ENCODE measurements at regions not wholly inside any gene's neighbourhood (a gene's known extent, or its start where the extent isn't known, plus 50 kb on each side); places are given as distances from the start of the nearest gene placed in this dataset.

DNA sequence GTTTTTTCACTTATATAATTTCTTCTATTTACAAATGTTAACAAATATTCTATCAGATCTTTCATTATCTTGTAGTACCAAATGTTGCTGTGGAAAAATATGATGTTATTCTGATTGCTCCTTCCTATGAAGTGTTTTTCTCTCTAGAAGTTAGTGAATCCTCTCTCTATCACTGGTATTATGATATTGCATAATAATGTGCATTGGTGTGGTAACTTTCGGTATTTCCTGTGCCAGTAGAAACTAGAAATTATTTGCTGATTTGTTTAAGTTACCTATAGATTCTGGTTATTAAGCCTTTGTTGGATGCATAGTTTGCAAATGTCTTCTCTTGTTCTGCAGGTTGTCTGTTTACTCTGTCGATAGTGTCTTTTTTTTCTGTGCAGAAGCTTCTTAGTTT lies 342.5 kb downstream of the CENPW start:
- Histone ChIP-seq H2AFZ (ENCODE audit: low read length) (no peak overlapping the region), H3K36me3 (ENCODE audit: insufficient read depth, low read length) (no peaks in the 10 kb centered on the region), H3K79me2 (ENCODE audit: insufficient read depth, low read length) (no peaks in the 10 kb centered on the region), H3K4me3 (ENCODE audit: insufficient read depth, low read length) (no peak overlapping the region), H3K4me2 (ENCODE audit: insufficient read depth, low read length) (no peak overlapping the region), H3K27ac (ENCODE audit: low read depth, low read length) (no peak overlapping the region), H3K9me3 (ENCODE audit: low read depth, low read length) (no peaks in the 10 kb centered on the region), H4K20me1 (ENCODE audit: insufficient read depth, low read length) (no peaks in the 10 kb centered on the region), H3K27me3 (ENCODE audit: insufficient read depth, low read length) (no peaks in the 10 kb centered on the region), H3K4me1 (ENCODE audit: insufficient read depth, low read length) (no peaks in the 10 kb centered on the region)
- DNase-seq (ENCODE audit: insufficient read length, low spot score, missing footprints), result peak; percentile 5
- TF ChIP-seq, protein P1, sequence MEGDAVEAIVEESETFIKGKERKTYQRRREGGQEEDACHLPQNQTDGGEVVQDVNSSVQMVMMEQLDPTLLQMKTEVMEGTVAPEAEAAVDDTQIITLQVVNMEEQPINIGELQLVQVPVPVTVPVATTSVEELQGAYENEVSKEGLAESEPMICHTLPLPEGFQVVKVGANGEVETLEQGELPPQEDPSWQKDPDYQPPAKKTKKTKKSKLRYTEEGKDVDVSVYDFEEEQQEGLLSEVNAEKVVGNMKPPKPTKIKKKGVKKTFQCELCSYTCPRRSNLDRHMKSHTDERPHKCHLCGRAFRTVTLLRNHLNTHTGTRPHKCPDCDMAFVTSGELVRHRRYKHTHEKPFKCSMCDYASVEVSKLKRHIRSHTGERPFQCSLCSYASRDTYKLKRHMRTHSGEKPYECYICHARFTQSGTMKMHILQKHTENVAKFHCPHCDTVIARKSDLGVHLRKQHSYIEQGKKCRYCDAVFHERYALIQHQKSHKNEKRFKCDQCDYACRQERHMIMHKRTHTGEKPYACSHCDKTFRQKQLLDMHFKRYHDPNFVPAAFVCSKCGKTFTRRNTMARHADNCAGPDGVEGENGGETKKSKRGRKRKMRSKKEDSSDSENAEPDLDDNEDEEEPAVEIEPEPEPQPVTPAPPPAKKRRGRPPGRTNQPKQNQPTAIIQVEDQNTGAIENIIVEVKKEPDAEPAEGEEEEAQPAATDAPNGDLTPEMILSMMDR (IDR thresholded peaks at IDR 0.05; ENCODE audit: extremely low read depth, low read depth, low read length), result no peak

- H3K27ac ChIP-seq (ENCODE audit: low read depth, low read length), result no peak overlapping the region
- H3K4me3 ChIP-seq (ENCODE audit: insufficient read depth, low read length), result no peak overlapping the region
- no peak overlapping the region for H3K4me2 ChIP-seq (ENCODE audit: insufficient read depth, low read length)
- H3K27me3 ChIP-seq (ENCODE audit: insufficient read depth, low read length), result no peaks in the 10 kb centered on the region
- H3K79me2 ChIP-seq (ENCODE audit: insufficient read depth, low read length), result no peaks in the 10 kb centered on the region
- H2AFZ ChIP-seq (ENCODE audit: low read length), result no peak overlapping the region
- no peaks in the 10 kb centered on the region for H3K36me3 ChIP-seq (ENCODE audit: insufficient read depth, low read length)
- TF ChIP-seq, protein P1 (IDR thresholded peaks at IDR 0.05; ENCODE audit: extremely low read depth, low read depth, low read length), result no peak
- no peaks in the 10 kb centered on the region for H4K20me1 ChIP-seq (ENCODE audit: insufficient read depth, low read length)
- no peak for DNase-seq (ENCODE audit: insufficient read length, low spot score, missing footprints)
- no peaks in the 10 kb centered on the region for H3K9me3 ChIP-seq (ENCODE audit: low read depth, low read length)
- H3K4me1 ChIP-seq (ENCODE audit: insufficient read depth, low read length), result no peaks in the 10 kb centered on the region
Measured at GRCh38 chr6:126685182-126685581, 345.3 kb downstream of the CENPW start.

- no peak overlapping the region for H2AFZ ChIP-seq (ENCODE audit: low read length)
- no peaks in the 10 kb centered on the region for H3K4me1 ChIP-seq (ENCODE audit: insufficient read depth, low read length)
- H3K4me2 ChIP-seq (ENCODE audit: insufficient read depth, low read length), result no peak overlapping the region
- DNase-seq (ENCODE audit: insufficient read length, low spot score, missing footprints), result no peak
- no peaks in the 10 kb centered on the region for H3K36me3 ChIP-seq (ENCODE audit: insufficient read depth, low read length)
- TF ChIP-seq, protein P1 (IDR thresholded peaks at IDR 0.05; ENCODE audit: extremely low read depth, low read depth, low read length), result no peak
- H3K4me3 ChIP-seq (ENCODE audit: insufficient read depth, low read length), result no peak overlapping the region
- H3K9me3 ChIP-seq (ENCODE audit: low read depth, low read length), result no peaks in the 10 kb centered on the region
- H3K79me2 ChIP-seq (ENCODE audit: insufficient read depth, low read length), result no peaks in the 10 kb centered on the region
- H3K27ac ChIP-seq (ENCODE audit: low read depth, low read length), result no peak overlapping the region
- H4K20me1 ChIP-seq (ENCODE audit: insufficient read depth, low read length), result no peaks in the 10 kb centered on the region
- no peaks in the 10 kb centered on the region for H3K27me3 ChIP-seq (ENCODE audit: insufficient read depth, low read length)
Measured at GRCh38 chr6:126696921-126697693, 357.2 kb downstream of the CENPW start.

- H3K4me1 ChIP-seq (ENCODE audit: insufficient read depth, low read length), result no peaks in the 10 kb centered on the region
- H3K4me3 ChIP-seq (ENCODE audit: insufficient read depth, low read length), result no peak overlapping the region
- no peaks in the 10 kb centered on the region for H4K20me1 ChIP-seq (ENCODE audit: insufficient read depth, low read length)
- H3K27ac ChIP-seq (ENCODE audit: low read depth, low read length), result no peak overlapping the region
- DNase-seq (ENCODE audit: insufficient read length, low spot score, missing footprints), result no peak
- no peaks in the 10 kb centered on the region for H3K27me3 ChIP-seq (ENCODE audit: insufficient read depth, low read length)
- H3K36me3 ChIP-seq (ENCODE audit: insufficient read depth, low read length), result no peaks in the 10 kb centered on the region
- TF ChIP-seq, protein P1 (IDR thresholded peaks at IDR 0.05; ENCODE audit: extremely low read depth, low read depth, low read length), result no peak
- no peaks in the 10 kb centered on the region for H3K79me2 ChIP-seq (ENCODE audit: insufficient read depth, low read length)
- H2AFZ ChIP-seq (ENCODE audit: low read length), result no peak overlapping the region
- H3K4me2 ChIP-seq (ENCODE audit: insufficient read depth, low read length), result no peak overlapping the region
- H3K9me3 ChIP-seq (ENCODE audit: low read depth, low read length), result no peaks in the 10 kb centered on the region
Measured at GRCh38 chr6:126698732-126699240, 358.9 kb downstream of the CENPW start.

Measured in osteoblast (primary cell).